Cardiac muscle cell (in vitro differentiated cells and primary cell): ENCODE measurements at regions not wholly inside any gene's neighbourhood (a gene's known extent, or its start where the extent isn't known, plus 50 kb on each side); places are given as distances from the start of the nearest gene placed in this dataset.

ENCODE experiments used
- DNase-seq, 2 donors: peaks; one replicate each; pipeline versions ENCODE4 v3.0.0 to v3.0.0-alpha.2; 2010 to 2017; ENCODE audit warnings: low read depth in 1 of 2, low spot score in 1 of 2
- H3K27ac ChIP-seq: fragments of 200-600 bp; sonication (generic); 2 replicates; pipeline ENCODE4 v1.5.1; 2016
- H3K27me3 ChIP-seq: fragments of 200-600 bp; sonication (generic); 2 replicates; pipeline ENCODE4 v1.6.0; 2016; ENCODE audit warnings: control low read depth
- H3K36me3 ChIP-seq: fragments of 200-600 bp; sonication (generic); 2 replicates; pipeline ENCODE4 v1.5.1; 2016; ENCODE audit warnings: control low read depth
- H3K4me1 ChIP-seq: fragments of 200-600 bp; sonication (generic); 2 replicates; pipeline ENCODE4 v1.8.1; 2017; ENCODE audit warnings: low read depth, mild to moderate bottlenecking, mixed run types
- H3K4me3 ChIP-seq: fragments of 200-600 bp; sonication (generic); 2 replicates; pipeline ENCODE4 v1.5.1; 2016; ENCODE audit warnings: mild to moderate bottlenecking
- H3K9me3 ChIP-seq: fragments of 200-600 bp; sonication (generic); 2 replicates; pipeline ENCODE4 v1.5.1; 2017; ENCODE audit warnings: low read depth, mild to moderate bottlenecking, control low read depth
- CTCF ChIP-seq: IDR thresholded peaks from 2 replicates; pipeline ENCODE4 v1.5.1; 2012; ENCODE audit warnings: low read depth, mild to moderate bottlenecking, low read length

GRCh38 chr1:218164111-218164929 lies 120.8 kb upstream of the RRP15 start:
- Histone ChIP-seq H3K36me3 (no peaks in the 10 kb centered on the region), H3K4me3 (peak overlapping the region; percentile 62), H3K9me3 (no peaks in the 10 kb centered on the region), H3K27me3 (peaks cover 100% of the 10 kb centered on the region), H3K4me1 (no peaks in the 10 kb centered on the region), H3K27ac (no peak overlapping the region)
- TF ChIP-seq CTCF, result no peak
- peak; percentile 38 to 70 for DNase-seq

- TF ChIP-seq CTCF, result no peak
- Histone ChIP-seq H3K27me3 (peaks cover 100% of the 10 kb centered on the region), H3K36me3 (no peaks in the 10 kb centered on the region), H3K4me1 (no peaks in the 10 kb centered on the region), H3K27ac (no peak overlapping the region), H3K4me3 (peak overlapping the region; percentile 62), H3K9me3 (no peaks in the 10 kb centered on the region)
- peak; percentile 9 to 61 for DNase-seq
These were observed 120.0 kb upstream of the RRP15 start for GRCh38 chr1:218164930-218165700.

GRCh38 chr1:218165701-218166114 lies 119.4 kb upstream of the RRP15 start:
- Histone ChIP-seq H3K27me3 (peaks cover 99% of the 10 kb centered on the region), H3K9me3 (no peaks in the 10 kb centered on the region), H3K36me3 (no peaks in the 10 kb centered on the region), H3K4me3 (peak overlapping the region; percentile 62), H3K27ac (no peak overlapping the region), H3K4me1 (no peaks in the 10 kb centered on the region)
- TF ChIP-seq CTCF, result no peak
- DNase-seq, result no peak

- TF ChIP-seq CTCF, result no peak
- Histone ChIP-seq H3K9me3 (no peaks in the 10 kb centered on the region), H3K4me1 (no peaks in the 10 kb centered on the region), H3K27ac (no peak overlapping the region), H3K27me3 (peaks cover 92% of the 10 kb centered on the region), H3K4me3 (peak overlapping the region; percentile 62), H3K36me3 (no peaks in the 10 kb centered on the region)
- DNase-seq, result no peak
These were observed 118.7 kb upstream of the RRP15 start for GRCh38 chr1:218166268-218166945.

- H3K9me3 ChIP-seq, result no peaks in the 10 kb centered on the region
- H3K27me3 ChIP-seq, result peaks cover 45% of the 10 kb centered on the region
- TF ChIP-seq CTCF, result peak; percentile 83
- H3K4me3 ChIP-seq, result no peak overlapping the region
- H3K27ac ChIP-seq, result no peak overlapping the region
- no peaks in the 10 kb centered on the region for H3K36me3 ChIP-seq
- DNase-seq, result peak; percentile 31 to 58
- no peaks in the 10 kb centered on the region for H3K4me1 ChIP-seq
These were observed 113.7 kb upstream of the RRP15 start for GRCh38 chr1:218171302-218171893.
